Thoracic aorta (tissue), 2 donors: ENCODE measurements at regions not wholly inside any gene's neighbourhood (a gene's known extent, or its start where the extent isn't known, plus 50 kb on each side); places are given as distances from the start of the nearest gene placed in this dataset.

Source experiments
- ATAC-seq: fragments of 150-250 bp; one replicate; pipeline ENCODE4 v1.8.0; 2017; ENCODE audit warnings: low read depth; ENCODE audit not compliant: insufficient number of reproducible peaks, low FRiP score
- DNase-seq: peaks from one replicate; pipeline ENCODE4 v3.0.0-alpha.2; 2020; ENCODE audit warnings: low spot score
- H3K27ac ChIP-seq, 2 donors: fragments of 200-600 bp; sonication (generic); 1 replicate in 1 of 2; 2 replicates in 1 of 2; pipeline ENCODE4 v1.5.1; 2016; ENCODE audit warnings: mild to moderate bottlenecking in 2 of 2, moderate library complexity in 2 of 2
- H3K27me3 ChIP-seq: fragments of 200-600 bp; sonication (generic); replicated peaks from 2 replicates; pipeline ENCODE4 v1.6.0; 2016; ENCODE audit warnings: mild to moderate bottlenecking; ENCODE audit not compliant: insufficient read depth
- H3K36me3 ChIP-seq: fragments of 200-600 bp; sonication (generic); one replicate; pipeline ENCODE4 v1.5.1; 2016
- H3K4me1 ChIP-seq, 2 donors: fragments of 200-600 bp; sonication (generic); 1 replicate in 1 of 2; 2 replicates in 1 of 2; pipeline versions ENCODE4 v1.5.1 to v1.6.0; 2016; ENCODE audit warnings: low read depth in 2 of 2, mild to moderate bottlenecking in 1 of 2; ENCODE audit not compliant: control insufficient read depth in 1 of 2
- H3K4me3 ChIP-seq: fragments of 200-600 bp; sonication (generic); 2 replicates; pipeline ENCODE4 v1.5.1; 2016; ENCODE audit warnings: mild to moderate bottlenecking
- H3K9me3 ChIP-seq: fragments of 200-600 bp; sonication (generic); 2 replicates; pipeline ENCODE4 v1.5.1; 2016
- CTCF ChIP-seq: fragments of 200-600 bp; sonication (generic); IDR thresholded peaks from one replicate; pipeline ENCODE4 v1.5.1; 2019; ENCODE audit warnings: antibody characterized with exemption

GRCh38 chr4:3656416-3657356 lies 109.5 kb upstream of the ADRA2C start:
- ATAC-seq (no peak), DNase-seq (no peak)
- Histone ChIP-seq H3K27me3 (no peaks in the 10 kb centered on the region), H3K27ac (peak overlapping the region; percentile 89 to 95), H3K36me3 (no peaks in the 10 kb centered on the region), H3K4me1 (peaks cover 10 to 45% of the 10 kb centered on the region in 2 donors), H3K9me3 (no peaks in the 10 kb centered on the region), H3K4me3 (no peak overlapping the region)
- TF ChIP-seq CTCF, result no peak

- ATAC-seq (no peak), DNase-seq (no peak)
- Histone ChIP-seq H3K4me3 (no peak overlapping the region), H3K4me1 (peaks cover 10 to 45% of the 10 kb centered on the region in 2 donors), H3K36me3 (no peaks in the 10 kb centered on the region), H3K27ac (peak overlapping the region in 1 of 2 donors; percentile 17), H3K9me3 (no peaks in the 10 kb centered on the region), H3K27me3 (no peaks in the 10 kb centered on the region)
- TF ChIP-seq CTCF, result no peak
Observed at GRCh38 chr4:3655963-3656362, 110.2 kb upstream of the ADRA2C start.

- no peak for ATAC-seq
- no peaks in the 10 kb centered on the region for H3K36me3 ChIP-seq
Observed at GRCh38 chr4:3655485-3655884, 110.7 kb upstream of the ADRA2C start.

GRCh38 chr4:3654036-3654807 lies 112.0 kb upstream of the ADRA2C start:
- Histone ChIP-seq H3K4me1 (peaks cover 10 to 38% of the 10 kb centered on the region in 2 donors), H3K9me3 (no peaks in the 10 kb centered on the region), H3K27me3 (no peaks in the 10 kb centered on the region), H3K4me3 (no peak overlapping the region), H3K27ac (no peak overlapping the region), H3K36me3 (no peaks in the 10 kb centered on the region)
- TF ChIP-seq CTCF, result no peak
- DNase-seq (no peak), ATAC-seq (no peak)

More at GRCh38 chr4:3655485-3655884, 110.7 kb upstream of the ADRA2C start:
- Histone ChIP-seq H3K4me1 (peaks cover 10 to 45% of the 10 kb centered on the region in 2 donors), H3K4me3 (no peak overlapping the region), H3K9me3 (no peaks in the 10 kb centered on the region), H3K27ac (no peak overlapping the region), H3K27me3 (no peaks in the 10 kb centered on the region)
- no peak for TF ChIP-seq CTCF
- no peak for DNase-seq

GRCh38 chr4:3652586-3652985 lies 113.6 kb upstream of the ADRA2C start:
- no peak for TF ChIP-seq CTCF
- ATAC-seq (no peak), DNase-seq (no peak)
- H3K4me1 ChIP-seq, result peaks cover 4 to 22% of the 10 kb centered on the region in 2 donors
- no peaks in the 10 kb centered on the region for H3K9me3 ChIP-seq
- no peaks in the 10 kb centered on the region for H3K36me3 ChIP-seq
- no peak overlapping the region for H3K27ac ChIP-seq
- H3K4me3 ChIP-seq, result no peak overlapping the region
- no peaks in the 10 kb centered on the region for H3K27me3 ChIP-seq
